ENCODE measurements at regions not wholly inside any gene's neighbourhood (a gene's known extent, or its start where the extent isn't known, plus 50 kb on each side); places are given as distances from the start of the nearest gene placed in this dataset.

- TF ChIP-seq RREB1 (CRISPR knock-in tag; IDR thresholded peaks at IDR 0.05) (no peak), GTF2E2 (tag; IDR thresholded peaks at IDR 0.05) (no peak), NCOA1 (IDR thresholded peaks at IDR 0.05; ENCODE audit: low read depth) (no peak), MTA3 (IDR thresholded peaks at IDR 0.05; ENCODE audit: borderline replicate concordance) (no peak)
- TF ChIP-seq, protein P1, sequence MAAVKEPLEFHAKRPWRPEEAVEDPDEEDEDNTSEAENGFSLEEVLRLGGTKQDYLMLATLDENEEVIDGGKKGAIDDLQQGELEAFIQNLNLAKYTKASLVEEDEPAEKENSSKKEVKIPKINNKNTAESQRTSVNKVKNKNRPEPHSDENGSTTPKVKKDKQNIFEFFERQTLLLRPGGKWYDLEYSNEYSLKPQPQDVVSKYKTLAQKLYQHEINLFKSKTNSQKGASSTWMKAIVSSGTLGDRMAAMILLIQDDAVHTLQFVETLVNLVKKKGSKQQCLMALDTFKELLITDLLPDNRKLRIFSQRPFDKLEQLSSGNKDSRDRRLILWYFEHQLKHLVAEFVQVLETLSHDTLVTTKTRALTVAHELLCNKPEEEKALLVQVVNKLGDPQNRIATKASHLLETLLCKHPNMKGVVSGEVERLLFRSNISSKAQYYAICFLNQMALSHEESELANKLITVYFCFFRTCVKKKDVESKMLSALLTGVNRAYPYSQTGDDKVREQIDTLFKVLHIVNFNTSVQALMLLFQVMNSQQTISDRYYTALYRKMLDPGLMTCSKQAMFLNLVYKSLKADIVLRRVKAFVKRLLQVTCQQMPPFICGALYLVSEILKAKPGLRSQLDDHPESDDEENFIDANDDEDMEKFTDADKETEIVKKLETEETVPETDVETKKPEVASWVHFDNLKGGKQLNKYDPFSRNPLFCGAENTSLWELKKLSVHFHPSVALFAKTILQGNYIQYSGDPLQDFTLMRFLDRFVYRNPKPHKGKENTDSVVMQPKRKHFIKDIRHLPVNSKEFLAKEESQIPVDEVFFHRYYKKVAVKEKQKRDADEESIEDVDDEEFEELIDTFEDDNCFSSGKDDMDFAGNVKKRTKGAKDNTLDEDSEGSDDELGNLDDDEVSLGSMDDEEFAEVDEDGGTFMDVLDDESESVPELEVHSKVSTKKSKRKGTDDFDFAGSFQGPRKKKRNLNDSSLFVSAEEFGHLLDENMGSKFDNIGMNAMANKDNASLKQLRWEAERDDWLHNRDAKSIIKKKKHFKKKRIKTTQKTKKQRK (IDR thresholded peaks at IDR 0.05; ENCODE audit: borderline replicate concordance, low read depth, low read length), result no peak
These were observed 527.2 kb downstream of the MED13L start (continued) for GRCh38 chr12:115750340-115750739.

Measured in K562 (cell line).